ENCODE measurements at regions not wholly inside any gene's neighbourhood (a gene's known extent, or its start where the extent isn't known, plus 50 kb on each side); places are given as distances from the start of the nearest gene placed in this dataset.
"Not testable (repeated sequence)": the region's sequence is repeated elsewhere in the genome, so short reads cannot be mapped to it uniquely, and the experiment has no call there.

GRCh38 chr2:83112858-83113257, 1346.2 kb downstream of the SUCLG1 start:
- no CpG with 5 or more reads among the region's 2 CpGs for WGBS (ENCODE audit: insufficient coverage, insufficient read length)
- Histone ChIP-seq H3K4me1 (ENCODE audit: control insufficient read depth, insufficient read depth, low read length) (no peaks in the 10 kb centered on the region), H3K4me3 (ENCODE audit: low read length) (no peak overlapping the region), H3K36me3 (ENCODE audit: control insufficient read depth, insufficient read depth, low read length) (no peaks in the 10 kb centered on the region), H3K27ac (ENCODE audit: low read length) (no peak overlapping the region), H3K9me3 (ENCODE audit: control insufficient read depth, insufficient read depth, low read length) (no peaks in the 10 kb centered on the region), H3K27me3 (ENCODE audit: control insufficient read depth, insufficient read depth, low read length) (no peaks in the 10 kb centered on the region)
- DNase-seq (ENCODE audit: low read depth, low spot score): no peak

DNA sequence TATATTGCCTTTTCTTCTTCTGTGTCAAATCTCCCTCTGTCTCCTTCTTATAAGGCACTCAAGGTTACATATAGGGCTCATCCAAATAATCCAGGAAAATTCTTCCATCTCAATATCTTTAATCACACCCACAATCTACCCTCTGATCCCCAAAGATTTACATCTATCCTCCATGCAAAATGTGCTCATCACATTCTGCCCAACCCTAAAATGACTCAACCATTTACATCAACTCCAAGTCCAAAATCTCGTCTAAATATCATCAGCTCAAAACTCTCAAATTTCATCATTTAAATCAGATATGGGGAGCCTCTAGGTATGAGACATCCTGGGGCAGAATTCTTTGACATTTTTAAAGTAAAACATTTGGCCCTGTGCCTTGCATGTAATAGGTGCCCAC, 1349.8 kb downstream of the SUCLG1 start:
- no peak overlapping the region for H3K27ac ChIP-seq (ENCODE audit: low read length)
- H3K27me3 ChIP-seq (ENCODE audit: control insufficient read depth, insufficient read depth, low read length): no peaks in the 10 kb centered on the region
- H3K36me3 ChIP-seq (ENCODE audit: control insufficient read depth, insufficient read depth, low read length): no peaks in the 10 kb centered on the region
- H3K4me1 ChIP-seq (ENCODE audit: control insufficient read depth, insufficient read depth, low read length): no peaks in the 10 kb centered on the region
- no peaks in the 10 kb centered on the region for H3K9me3 ChIP-seq (ENCODE audit: control insufficient read depth, insufficient read depth, low read length)
- H3K4me3 ChIP-seq (ENCODE audit: low read length): no peak overlapping the region
- no peak for DNase-seq (ENCODE audit: low read depth, low spot score)
- no CpG with 5 or more reads among the region's 1 CpG for WGBS (ENCODE audit: insufficient coverage, insufficient read length)

GRCh38 chr2:83106853-83107252, 1352.2 kb downstream of the SUCLG1 start:
- no peaks in the 10 kb centered on the region for H3K9me3 ChIP-seq (ENCODE audit: control insufficient read depth, insufficient read depth, low read length)
- no peak overlapping the region for H3K4me3 ChIP-seq (ENCODE audit: low read length)
- no peaks in the 10 kb centered on the region for H3K4me1 ChIP-seq (ENCODE audit: control insufficient read depth, insufficient read depth, low read length)
- no peaks in the 10 kb centered on the region for H3K27me3 ChIP-seq (ENCODE audit: control insufficient read depth, insufficient read depth, low read length)
- no peak overlapping the region for H3K27ac ChIP-seq (ENCODE audit: low read length)
- no peak for DNase-seq (ENCODE audit: low read depth, low spot score)
- H3K36me3 ChIP-seq (ENCODE audit: control insufficient read depth, insufficient read depth, low read length): no peaks in the 10 kb centered on the region

GRCh38 chr2:83104202-83104601, 1354.9 kb downstream of the SUCLG1 start:
- H3K4me1 ChIP-seq (ENCODE audit: control insufficient read depth, insufficient read depth, low read length): no peaks in the 10 kb centered on the region
- no peak overlapping the region for H3K27ac ChIP-seq (ENCODE audit: low read length)
- DNase-seq (ENCODE audit: low read depth, low spot score): no peak
- no peaks in the 10 kb centered on the region for H3K9me3 ChIP-seq (ENCODE audit: control insufficient read depth, insufficient read depth, low read length)
- WGBS (ENCODE audit: insufficient coverage, insufficient read length): no CpG with 5 or more reads among the region's 1 CpG
- no peak overlapping the region for H3K4me3 ChIP-seq (ENCODE audit: low read length)
- no peaks in the 10 kb centered on the region for H3K27me3 ChIP-seq (ENCODE audit: control insufficient read depth, insufficient read depth, low read length)
- H3K36me3 ChIP-seq (ENCODE audit: control insufficient read depth, insufficient read depth, low read length): no peaks in the 10 kb centered on the region

GRCh38 chr2:83103613-83104012, 1355.5 kb downstream of the SUCLG1 start:
- H3K27me3 ChIP-seq (ENCODE audit: control insufficient read depth, insufficient read depth, low read length): no peaks in the 10 kb centered on the region
- no peaks in the 10 kb centered on the region for H3K4me1 ChIP-seq (ENCODE audit: control insufficient read depth, insufficient read depth, low read length)
- H3K9me3 ChIP-seq (ENCODE audit: control insufficient read depth, insufficient read depth, low read length): no peaks in the 10 kb centered on the region
- DNase-seq (ENCODE audit: low read depth, low spot score): no peak
- no peaks in the 10 kb centered on the region for H3K36me3 ChIP-seq (ENCODE audit: control insufficient read depth, insufficient read depth, low read length)
- no CpG with 5 or more reads among the region's 1 CpG for WGBS (ENCODE audit: insufficient coverage, insufficient read length)
- H3K4me3 ChIP-seq (ENCODE audit: low read length): no peak overlapping the region
- no peak overlapping the region for H3K27ac ChIP-seq (ENCODE audit: low read length)

DNA sequence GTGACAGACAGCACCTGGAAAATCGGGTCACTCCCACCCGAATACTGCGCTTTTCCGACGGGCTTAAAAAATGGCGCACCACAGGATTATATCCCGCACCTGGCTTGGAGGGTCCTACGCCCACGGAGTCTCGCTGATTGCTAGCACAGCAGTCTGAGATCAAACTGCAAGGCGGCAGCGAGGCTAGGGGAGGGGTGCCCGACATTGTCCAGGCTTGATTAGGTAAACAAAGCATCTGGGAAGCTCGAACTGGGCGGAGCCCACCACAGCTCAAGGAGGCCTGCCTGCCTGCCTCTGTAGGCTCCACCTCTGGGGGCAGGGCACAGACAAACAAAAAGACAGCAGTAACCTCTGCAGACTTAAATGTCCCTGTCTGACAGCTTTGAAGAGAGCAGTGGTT, 1370.0 kb downstream of the SUCLG1 start:
- H3K4me3 ChIP-seq (ENCODE audit: low read length); H3K27me3 ChIP-seq (ENCODE audit: control insufficient read depth, insufficient read depth, low read length); H3K36me3 ChIP-seq (ENCODE audit: control insufficient read depth, insufficient read depth, low read length); DNase-seq (ENCODE audit: low read depth, low spot score); H3K27ac ChIP-seq (ENCODE audit: low read length); H3K4me1 ChIP-seq (ENCODE audit: control insufficient read depth, insufficient read depth, low read length); H3K9me3 ChIP-seq (ENCODE audit: control insufficient read depth, insufficient read depth, low read length): not testable (repeated sequence)
- WGBS (ENCODE audit: insufficient coverage, insufficient read length): no CpG with 5 or more reads among the region's 15 CpGs

GRCh38 chr2:83085869-83086268, 1373.2 kb downstream of the SUCLG1 start:
- no CpG with 5 or more reads among the region's 2 CpGs for WGBS (ENCODE audit: insufficient coverage, insufficient read length)
- no peak overlapping the region for H3K27ac ChIP-seq (ENCODE audit: low read length)
- no peaks in the 10 kb centered on the region for H3K4me1 ChIP-seq (ENCODE audit: control insufficient read depth, insufficient read depth, low read length)
- H3K27me3 ChIP-seq (ENCODE audit: control insufficient read depth, insufficient read depth, low read length): no peaks in the 10 kb centered on the region
- H3K4me3 ChIP-seq (ENCODE audit: low read length): no peak overlapping the region
- no peak for DNase-seq (ENCODE audit: low read depth, low spot score)
- H3K9me3 ChIP-seq (ENCODE audit: control insufficient read depth, insufficient read depth, low read length): no peaks in the 10 kb centered on the region
- no peaks in the 10 kb centered on the region for H3K36me3 ChIP-seq (ENCODE audit: control insufficient read depth, insufficient read depth, low read length)

GRCh38 chr2:83081826-83082690, 1377.0 kb downstream of the SUCLG1 start:
- DNase-seq (ENCODE audit: low read depth, low spot score): no peak
- WGBS (ENCODE audit: insufficient coverage, insufficient read length): no CpG with 5 or more reads among the region's 6 CpGs
- no peak overlapping the region for H3K27ac ChIP-seq (ENCODE audit: low read length)

GRCh38 chr2:83079007-83079406, 1380.1 kb downstream of the SUCLG1 start:
- H3K27ac ChIP-seq (ENCODE audit: low read length): no peak overlapping the region
- no CpG with 5 or more reads among the region's 2 CpGs for WGBS (ENCODE audit: insufficient coverage, insufficient read length)
- DNase-seq (ENCODE audit: low read depth, low spot score): no peak

More at GRCh38 chr2:83081826-83082690, 1377.0 kb downstream of the SUCLG1 start:
- no peaks in the 10 kb centered on the region for H3K36me3 ChIP-seq (ENCODE audit: control insufficient read depth, insufficient read depth, low read length)
- no peak overlapping the region for H3K4me3 ChIP-seq (ENCODE audit: low read length)
- H3K4me1 ChIP-seq (ENCODE audit: control insufficient read depth, insufficient read depth, low read length): no peaks in the 10 kb centered on the region
- H3K27me3 ChIP-seq (ENCODE audit: control insufficient read depth, insufficient read depth, low read length): no peaks in the 10 kb centered on the region
- no peaks in the 10 kb centered on the region for H3K9me3 ChIP-seq (ENCODE audit: control insufficient read depth, insufficient read depth, low read length)

GRCh38 chr2:83072767-83073166, 1386.3 kb downstream of the SUCLG1 start:
- Histone ChIP-seq H3K4me1 (ENCODE audit: control insufficient read depth, insufficient read depth, low read length) (no peaks in the 10 kb centered on the region), H3K27ac (ENCODE audit: low read length) (no peak overlapping the region), H3K36me3 (ENCODE audit: control insufficient read depth, insufficient read depth, low read length) (no peaks in the 10 kb centered on the region), H3K27me3 (ENCODE audit: control insufficient read depth, insufficient read depth, low read length) (no peaks in the 10 kb centered on the region), H3K4me3 (ENCODE audit: low read length) (no peak overlapping the region), H3K9me3 (ENCODE audit: control insufficient read depth, insufficient read depth, low read length) (no peaks in the 10 kb centered on the region)
- DNase-seq (ENCODE audit: low read depth, low spot score): no peak

More at GRCh38 chr2:83079007-83079406, 1380.1 kb downstream of the SUCLG1 start:
- Histone ChIP-seq H3K27me3 (ENCODE audit: control insufficient read depth, insufficient read depth, low read length) (no peaks in the 10 kb centered on the region), H3K4me3 (ENCODE audit: low read length) (no peak overlapping the region), H3K36me3 (ENCODE audit: control insufficient read depth, insufficient read depth, low read length) (no peaks in the 10 kb centered on the region), H3K4me1 (ENCODE audit: control insufficient read depth, insufficient read depth, low read length) (no peaks in the 10 kb centered on the region), H3K9me3 (ENCODE audit: control insufficient read depth, insufficient read depth, low read length) (no peaks in the 10 kb centered on the region)

GRCh38 chr2:83071914-83072313, 1387.2 kb downstream of the SUCLG1 start:
- H3K27ac ChIP-seq (ENCODE audit: low read length): no peak overlapping the region
- H3K4me3 ChIP-seq (ENCODE audit: low read length): no peak overlapping the region
- no peaks in the 10 kb centered on the region for H3K4me1 ChIP-seq (ENCODE audit: control insufficient read depth, insufficient read depth, low read length)
- WGBS (ENCODE audit: insufficient coverage, insufficient read length): no CpG with 5 or more reads among the region's 1 CpG
- no peaks in the 10 kb centered on the region for H3K36me3 ChIP-seq (ENCODE audit: control insufficient read depth, insufficient read depth, low read length)
- H3K27me3 ChIP-seq (ENCODE audit: control insufficient read depth, insufficient read depth, low read length): no peaks in the 10 kb centered on the region
- DNase-seq (ENCODE audit: low read depth, low spot score): peak; percentile 1
- no peaks in the 10 kb centered on the region for H3K9me3 ChIP-seq (ENCODE audit: control insufficient read depth, insufficient read depth, low read length)

All from iPS DF 6.9 (cell line).